ENCODE measurements at regions not wholly inside any gene's neighbourhood (a gene's known extent, or its start where the extent isn't known, plus 50 kb on each side); places are given as distances from the start of the nearest gene placed in this dataset.

DNA sequence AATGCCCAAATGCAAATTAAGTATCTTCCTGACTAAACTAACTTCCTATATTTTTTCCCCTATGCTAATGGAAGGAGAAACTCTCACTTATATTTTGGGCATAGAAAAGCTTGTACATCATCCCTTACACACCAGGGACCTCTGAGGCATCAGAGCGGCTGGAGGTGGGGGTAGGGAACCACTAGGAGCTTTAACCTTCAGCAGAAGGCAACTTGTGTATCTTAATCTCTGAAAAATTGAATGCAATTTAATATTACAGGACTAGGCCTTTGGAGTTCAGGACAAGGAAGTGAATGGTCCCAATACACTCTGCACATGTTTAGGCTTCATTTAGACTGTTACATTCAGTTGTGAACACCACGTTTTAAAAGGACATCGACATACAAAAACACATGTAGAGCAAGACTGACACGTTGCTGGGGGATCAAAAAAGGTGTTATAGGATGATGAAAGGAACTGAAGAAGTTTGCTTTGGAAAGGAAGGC, 85.9 kb downstream of the NAV1 start:
- H3K36me3 ChIP-seq (ENCODE audit: low read depth): peaks cover 11% of the 10 kb centered on the region; the same call in 1 of the 2 replicates
- H3K9me3 ChIP-seq (ENCODE audit: low read depth): no peaks in the 10 kb centered on the region
- H3K9me2 ChIP-seq (ENCODE audit: insufficient read depth): no peaks in the 10 kb centered on the region
- H2AFZ ChIP-seq: no peak overlapping the region
- peaks cover 68% of the 10 kb centered on the region for H3K79me2 ChIP-seq (ENCODE audit: insufficient read depth)
- peak overlapping the region; percentile 90 for H3K27ac ChIP-seq
- H3K9ac ChIP-seq: peak overlapping the region; percentile 66
- WGBS, 2 experiments (ENCODE audit: low coverage in 1 of 2, low lambda C conversion rate in 2 of 2, missing lambda C conversion rate in 2 of 2): 18 to 23% methylated on average over 4 of the region's 4 CpGs
- TF ChIP-seq EZH2phosphoT487 (IDR thresholded peaks at IDR 0.05; ENCODE audit: insufficient read depth, low read depth) (no peak), EZH2 (IDR thresholded peaks at IDR 0.05; ENCODE audit: insufficient read depth, poor library complexity, severe bottlenecking) (no peak)
- peaks cover 42% of the 10 kb centered on the region for H3K4me1 ChIP-seq (ENCODE audit: insufficient read depth)
- no peak overlapping the region for H3K4me3 ChIP-seq
- H3K27me3 ChIP-seq (replicated peaks; ENCODE audit: insufficient read depth): no peaks in the 10 kb centered on the region
- no peaks in the 10 kb centered on the region for H4K20me1 ChIP-seq (ENCODE audit: insufficient read depth)
- in situ Hi-C loops (cut with MboI): no loop called here
- peaks cover 41% of the 10 kb centered on the region for H3F3A ChIP-seq (ENCODE audit: insufficient read depth)
- peak overlapping the region; percentile 60 for H3K4me2 ChIP-seq (ENCODE audit: unreplicated experiment)
- peak; percentile 53 for DNase-seq

DNA sequence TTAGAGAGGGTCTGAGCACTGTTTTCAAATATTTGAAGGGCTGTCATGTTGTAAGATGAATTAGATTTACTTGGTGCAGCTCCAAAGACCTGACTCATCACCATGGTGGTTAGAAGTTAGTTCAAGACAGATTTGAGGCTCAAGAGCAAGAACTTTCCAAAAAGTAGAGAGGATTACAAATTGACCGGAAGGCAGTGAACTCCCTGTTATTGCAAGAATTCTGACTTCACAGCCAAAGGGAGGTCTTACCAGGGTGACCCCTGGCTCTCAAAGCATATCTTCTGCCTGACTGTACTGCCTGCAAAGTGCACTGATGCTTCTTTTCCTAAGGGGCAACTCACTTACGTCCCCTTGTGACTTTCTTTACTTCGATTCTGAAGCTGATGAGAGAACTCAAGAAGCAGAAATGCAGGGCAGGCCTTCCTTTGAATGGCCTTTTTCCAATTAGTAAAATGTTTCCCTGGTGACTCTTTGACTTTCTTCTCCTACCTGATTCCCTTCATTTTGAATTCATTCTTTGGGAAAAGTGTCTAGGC, 86.4 kb downstream of the NAV1 start:
- in situ Hi-C loops (cut with MboI): no loop called here
- 0 to 6% methylated on average over 3 of the region's 3 CpGs for WGBS, 2 experiments (ENCODE audit: low coverage in 1 of 2, low lambda C conversion rate in 2 of 2, missing lambda C conversion rate in 2 of 2)
- no peaks in the 10 kb centered on the region for H3K27me3 ChIP-seq (replicated peaks; ENCODE audit: insufficient read depth)

GRCh38 chr1:201625851-201626251, 86.9 kb downstream of the NAV1 start:
- Histone ChIP-seq H3K79me2 (ENCODE audit: insufficient read depth) (peaks cover 68% of the 10 kb centered on the region), H3K27me3 (replicated peaks; ENCODE audit: insufficient read depth) (no peaks in the 10 kb centered on the region), H3K4me1 (ENCODE audit: insufficient read depth) (peaks cover 48% of the 10 kb centered on the region), H3K4me2 (ENCODE audit: unreplicated experiment) (peak overlapping the region; percentile 60), H2AFZ (no peak overlapping the region), H3K9me2 (ENCODE audit: insufficient read depth) (no peaks in the 10 kb centered on the region), H3K9ac (peak overlapping the region; percentile 66), H3K27ac (peak overlapping the region; percentile 90), H4K20me1 (ENCODE audit: insufficient read depth) (no peaks in the 10 kb centered on the region), H3F3A (ENCODE audit: insufficient read depth) (peaks cover 41% of the 10 kb centered on the region), H3K36me3 (ENCODE audit: low read depth) (peaks cover 13% of the 10 kb centered on the region; the same call in 1 of the 2 replicates), H3K4me3 (no peak overlapping the region), H3K9me3 (ENCODE audit: low read depth) (no peaks in the 10 kb centered on the region)
- TF ChIP-seq EZH2phosphoT487 (IDR thresholded peaks at IDR 0.05; ENCODE audit: insufficient read depth, low read depth) (no peak), EZH2 (IDR thresholded peaks at IDR 0.05; ENCODE audit: insufficient read depth, poor library complexity, severe bottlenecking) (no peak)
- in situ Hi-C loops (cut with MboI): no loop called here
- 72 to 77% methylated on average over 3 of the region's 3 CpGs for WGBS, 2 experiments (ENCODE audit: low coverage in 1 of 2, low lambda C conversion rate in 2 of 2, missing lambda C conversion rate in 2 of 2)
- DNase-seq: peak; percentile 42

More for the DNA sequence above, 86.4 kb downstream of the NAV1 start:
- no peak for TF ChIP-seq EZH2 (IDR thresholded peaks at IDR 0.05; ENCODE audit: insufficient read depth, poor library complexity, severe bottlenecking)
- no peak for TF ChIP-seq EZH2phosphoT487 (IDR thresholded peaks at IDR 0.05; ENCODE audit: insufficient read depth, low read depth)
- Histone ChIP-seq H3K4me1 (ENCODE audit: insufficient read depth) (peaks cover 43% of the 10 kb centered on the region), H4K20me1 (ENCODE audit: insufficient read depth) (no peaks in the 10 kb centered on the region), H3K27ac (peak overlapping the region; percentile 90), H3K9me2 (ENCODE audit: insufficient read depth) (no peaks in the 10 kb centered on the region), H3K4me3 (no peak overlapping the region), H3K79me2 (ENCODE audit: insufficient read depth) (peaks cover 68% of the 10 kb centered on the region), H3F3A (ENCODE audit: insufficient read depth) (peaks cover 41% of the 10 kb centered on the region), H2AFZ (no peak overlapping the region), H3K9me3 (ENCODE audit: low read depth) (no peaks in the 10 kb centered on the region), H3K9ac (peak overlapping the region; percentile 66), H3K4me2 (ENCODE audit: unreplicated experiment) (peak overlapping the region; percentile 60), H3K36me3 (ENCODE audit: low read depth) (peaks cover 13% of the 10 kb centered on the region; the same call in 1 of the 2 replicates)
- peak; percentile 94 for DNase-seq

DNA sequence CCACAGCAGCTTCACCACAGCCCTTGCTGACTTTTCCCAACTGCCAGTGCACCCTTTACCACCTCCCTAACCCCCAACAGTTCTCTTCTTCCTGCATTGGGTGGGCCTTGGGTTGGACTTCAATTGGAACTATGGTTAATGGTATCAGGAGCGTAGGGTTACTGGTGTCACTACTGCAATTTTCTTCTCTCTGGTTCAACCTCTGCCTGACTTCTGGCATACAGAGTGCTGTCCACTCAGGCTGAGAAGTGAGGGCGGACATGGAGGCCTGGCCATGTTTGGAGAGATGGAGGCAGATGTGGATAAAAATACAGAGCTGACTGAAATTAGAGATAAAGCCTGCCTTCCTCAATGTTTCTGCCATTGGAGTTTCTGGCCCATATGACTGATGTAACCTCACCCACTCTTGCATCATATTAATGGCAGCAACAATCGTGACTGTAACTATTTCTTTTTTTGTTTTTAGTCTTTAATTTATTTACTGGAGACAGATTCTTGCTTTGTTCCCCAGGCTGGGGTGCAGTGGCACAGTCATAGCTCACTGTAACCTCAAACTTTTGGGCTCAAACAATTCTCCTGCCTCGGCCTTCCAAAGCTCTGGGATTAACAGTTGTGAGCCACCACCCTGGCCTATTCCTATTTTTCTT, 87.8 kb downstream of the NAV1 start:
- Histone ChIP-seq H3K27me3 (replicated peaks; ENCODE audit: insufficient read depth) (no peaks in the 10 kb centered on the region), H3K27ac (peak overlapping the region; percentile 90), H3K36me3 (ENCODE audit: low read depth) (peaks cover 18% of the 10 kb centered on the region; the same call in 1 of the 2 replicates), H3K9ac (peak overlapping the region; percentile 31), H4K20me1 (ENCODE audit: insufficient read depth) (no peaks in the 10 kb centered on the region), H3K4me3 (no peak overlapping the region), H3K4me2 (ENCODE audit: unreplicated experiment) (peak overlapping the region; percentile 21), H3K9me2 (ENCODE audit: insufficient read depth) (no peaks in the 10 kb centered on the region), H3K79me2 (ENCODE audit: insufficient read depth) (peaks cover 68% of the 10 kb centered on the region), H3K4me1 (ENCODE audit: insufficient read depth) (peaks cover 52% of the 10 kb centered on the region), H2AFZ (no peak overlapping the region), H3F3A (ENCODE audit: insufficient read depth) (peaks cover 41% of the 10 kb centered on the region), H3K9me3 (ENCODE audit: low read depth) (no peaks in the 10 kb centered on the region)
- WGBS, 2 experiments (ENCODE audit: low coverage in 1 of 2, low lambda C conversion rate in 2 of 2, missing lambda C conversion rate in 2 of 2): 53 to 54% methylated on average over 4 of the region's 4 CpGs
- in situ Hi-C loops (cut with MboI): no loop called here
- no peak for TF ChIP-seq EZH2phosphoT487 (IDR thresholded peaks at IDR 0.05; ENCODE audit: insufficient read depth, low read depth)
- DNase-seq: peak; percentile 52

All from GM23248 (cell line).